Calu3 (cell line): ENCODE measurements at regions not wholly inside any gene's neighbourhood (a gene's known extent, or its start where the extent isn't known, plus 50 kb on each side); places are given as distances from the start of the nearest gene placed in this dataset.
"Not testable (repeated sequence)": the region's sequence is repeated elsewhere in the genome, so short reads cannot be mapped to it uniquely, and the experiment has no call there.

ENCODE experiments used
- BruUV-seq: library from RNA; stranded (reverse); fragments of 400-500 nt; replicated peaks from 2 replicates; lab custom pipeline; 2021; lab: Mats Ljungman, UMichigan
- CTCF ChIA-PET: fragments of 300-600 bp; sonication (Branson Sonifier 250); formaldehyde crosslinking; loops from one replicate; lab custom pipeline; 2022; ENCODE audit warnings: antibody characterized with exemption; lab: Charles Lee
- DNase-seq: peaks from one replicate; pipeline ENCODE4 v3.0.0; 2022
- H3K27ac Mint-ChIP-seq: one replicate; pipeline ENCODE4 v1.8.0; 2022; ENCODE audit warnings: mixed read lengths; ENCODE audit not compliant: unreplicated experiment
- H3K27me3 Mint-ChIP-seq: one replicate; pipeline ENCODE4 v1.8.0; 2022; ENCODE audit warnings: mixed read lengths; ENCODE audit not compliant: unreplicated experiment
- H3K36me3 Mint-ChIP-seq: one replicate; pipeline ENCODE4 v1.8.0; 2022; ENCODE audit warnings: mild to moderate bottlenecking, moderate library complexity, mixed read lengths; ENCODE audit not compliant: insufficient read depth, unreplicated experiment
- H3K4me1 Mint-ChIP-seq: one replicate; pipeline ENCODE4 v1.8.0; 2022; ENCODE audit warnings: mild to moderate bottlenecking, low read depth, mixed read lengths; ENCODE audit not compliant: unreplicated experiment
- H3K4me3 Mint-ChIP-seq: one replicate; pipeline ENCODE4 v1.8.0; 2022; ENCODE audit warnings: mild to moderate bottlenecking, low read depth, moderate library complexity, mixed read lengths; ENCODE audit not compliant: unreplicated experiment
- H3K9me3 Mint-ChIP-seq: one replicate; pipeline ENCODE4 v1.8.0; 2022; ENCODE audit warnings: low read depth, mixed read lengths; ENCODE audit not compliant: unreplicated experiment
- CTCF ChIP-seq: fragments of 200-600 bp; IDR thresholded peaks from one replicate; pipeline ENCODE4 v1.8.0; 2022; ENCODE audit warnings: antibody characterized with exemption; ENCODE audit not compliant: unreplicated experiment
- intact Hi-C: fragments of 100-400 bp; cut with micrococcal nuclease; formaldehyde crosslinking; loops from one replicate; pipeline ENCODE4 v1.10.0; 2022; ENCODE audit not compliant: unreplicated experiment

- CTCF ChIA-PET: no interaction called here
- Mint-ChIP-seq H3K9me3 (peaks cover 2% of the 10 kb centered on the region), H3K27me3 (no peaks in the 10 kb centered on the region), H3K4me1 (no peaks in the 10 kb centered on the region), H3K4me3 (no peak overlapping the region), H3K36me3 (no peaks in the 10 kb centered on the region), H3K27ac (no peak overlapping the region)
- intact Hi-C loops: no loop called here
- no peak for TF ChIP-seq CTCF
- no peak for DNase-seq
- BruUV-seq: no TSS peak
These were observed 236.6 kb downstream of the MFSD1 start for GRCh38 chr3:159038405-159038804.

GRCh38 chr3:159039286-159039685 is 237.4 kb downstream of the MFSD1 start:
- Mint-ChIP-seq H3K27ac (no peak overlapping the region), H3K27me3 (no peaks in the 10 kb centered on the region), H3K9me3 (peaks cover 2% of the 10 kb centered on the region), H3K4me1 (no peaks in the 10 kb centered on the region), H3K4me3 (no peak overlapping the region), H3K36me3 (no peaks in the 10 kb centered on the region)
- CTCF ChIA-PET: no interaction called here
- intact Hi-C loops: no loop called here
- DNase-seq: no peak
- BruUV-seq: no TSS peak
- TF ChIP-seq CTCF: no peak

- Mint-ChIP-seq H3K36me3 (no peaks in the 10 kb centered on the region), H3K4me1 (no peaks in the 10 kb centered on the region), H3K4me3 (no peak overlapping the region), H3K27ac (no peak overlapping the region), H3K27me3 (no peaks in the 10 kb centered on the region), H3K9me3 (no peaks in the 10 kb centered on the region)
- CTCF ChIA-PET: no interaction called here
- no peak for TF ChIP-seq CTCF
- DNase-seq: no peak
- intact Hi-C loops: no loop called here
- BruUV-seq: no TSS peak
These were observed 243.5 kb downstream of the MFSD1 start for GRCh38 chr3:159045279-159045885.

GRCh38 chr3:159047361-159047760 is 245.5 kb downstream of the MFSD1 start:
- DNase-seq: no peak
- Mint-ChIP-seq H3K4me1 (no peaks in the 10 kb centered on the region), H3K27me3 (no peaks in the 10 kb centered on the region), H3K36me3 (no peaks in the 10 kb centered on the region), H3K27ac (no peak overlapping the region), H3K4me3 (no peak overlapping the region), H3K9me3 (no peaks in the 10 kb centered on the region)
- CTCF ChIA-PET: no interaction called here
- no peak for TF ChIP-seq CTCF
- no TSS peak for BruUV-seq
- intact Hi-C loops: no loop called here

- CTCF ChIA-PET, H3K4me1 Mint-ChIP-seq, H3K27me3 Mint-ChIP-seq, intact Hi-C loops, H3K9me3 Mint-ChIP-seq, H3K4me3 Mint-ChIP-seq, BruUV-seq, DNase-seq, H3K36me3 Mint-ChIP-seq, H3K27ac Mint-ChIP-seq: not testable (repeated sequence)
These were observed 250.6 kb downstream of the MFSD1 start for GRCh38 chr3:159052494-159052893.
